HepG2 (cell line): ENCODE measurements at regions not wholly inside any gene's neighbourhood (a gene's known extent, or its start where the extent isn't known, plus 50 kb on each side); places are given as distances from the start of the nearest gene placed in this dataset.

Experiments
- MBD4 ChIP-seq: IDR thresholded peaks from 2 replicates; pipeline ENCODE4 v1.6.1; 2012; ENCODE audit warnings: low read length, inconsistent platforms, borderline replicate concordance
- SAFB2 ChIP-seq: sonication (generic); formaldehyde crosslinking; IDR thresholded peaks from 2 replicates; pipeline ENCODE4 v1.5.1; 2020; ENCODE audit warnings: missing genetic modification reagents, low read depth, mild to moderate bottlenecking, borderline replicate concordance
- SYNCRIP ChIP-seq: fragments of 200-400 bp; formaldehyde crosslinking; IDR thresholded peaks from 2 replicates; pipeline ENCODE4 v1.6.1; 2018; ENCODE audit warnings: mild to moderate bottlenecking, low read depth, low read length; ENCODE audit not compliant: insufficient read depth
- TGIF2 ChIP-seq: IDR thresholded peaks from 2 replicates; pipeline ENCODE4 v1.6.1; 2016; ENCODE audit warnings: control low read depth, missing compliant biosample characterization
- ZNF337 ChIP-seq: sonication (generic); formaldehyde crosslinking; IDR thresholded peaks from 2 replicates; pipeline ENCODE4 v1.5.1; 2020; ENCODE audit warnings: missing genetic modification reagents, low read depth, mild to moderate bottlenecking, borderline replicate concordance
- ZNF33A ChIP-seq: sonication (generic); formaldehyde crosslinking; IDR thresholded peaks from 2 replicates; pipeline ENCODE4 v1.5.1; 2020; ENCODE audit warnings: missing genetic modification reagents, mild to moderate bottlenecking, moderate library complexity, borderline replicate concordance
- ZNF431 ChIP-seq: sonication (generic); formaldehyde crosslinking; IDR thresholded peaks from 2 replicates; pipeline ENCODE4 v1.9.0; 2022; ENCODE audit warnings: missing genetic modification reagents, low read depth, mild to moderate bottlenecking, borderline replicate concordance
- ZNF484 ChIP-seq: sonication (generic); formaldehyde crosslinking; IDR thresholded peaks from 2 replicates; pipeline ENCODE4 v1.5.1; 2020; ENCODE audit warnings: mild to moderate bottlenecking, low read depth, missing genetic modification reagents, borderline replicate concordance
- ZNF496 ChIP-seq: sonication (generic); formaldehyde crosslinking; IDR thresholded peaks from 2 replicates; pipeline ENCODE4 v1.8.1; 2023; ENCODE audit warnings: mild to moderate bottlenecking, moderate library complexity, missing genetic modification reagents; ENCODE audit not compliant: insufficient replicate concordance
- ZNF780A ChIP-seq: sonication (generic); formaldehyde crosslinking; IDR thresholded peaks from 2 replicates; pipeline ENCODE4 v1.8.0; 2022; ENCODE audit warnings: mild to moderate bottlenecking, missing genetic modification reagents, moderate library complexity
- TF ChIP-seq, protein P1 (sequence below): sonication (generic); formaldehyde crosslinking; IDR thresholded peaks from 2 replicates; pipeline ENCODE4 v1.4.0; 2020; ENCODE audit warnings: missing genetic modification reagents, borderline replicate concordance
- TF ChIP-seq, protein P2 (sequence below): sonication (generic); formaldehyde crosslinking; IDR thresholded peaks from 2 replicates; pipeline ENCODE4 v1.4.0; 2020; ENCODE audit warnings: mild to moderate bottlenecking, missing genetic modification reagents
- TF ChIP-seq, protein P3 (sequence below), 2 experiments: fragments of 450-650 bp in 1 of 2; sonication (generic) in 1 of 2; formaldehyde crosslinking in 1 of 2; IDR thresholded peaks; 2 replicates each; pipeline versions ENCODE4 v1.6.1 to v1.8.0; 2016 to 2022; ENCODE audit warnings: antibody characterized with exemption in 1 of 2, mild to moderate bottlenecking in 1 of 2, missing genetic modification reagents in 1 of 2

DNA sequence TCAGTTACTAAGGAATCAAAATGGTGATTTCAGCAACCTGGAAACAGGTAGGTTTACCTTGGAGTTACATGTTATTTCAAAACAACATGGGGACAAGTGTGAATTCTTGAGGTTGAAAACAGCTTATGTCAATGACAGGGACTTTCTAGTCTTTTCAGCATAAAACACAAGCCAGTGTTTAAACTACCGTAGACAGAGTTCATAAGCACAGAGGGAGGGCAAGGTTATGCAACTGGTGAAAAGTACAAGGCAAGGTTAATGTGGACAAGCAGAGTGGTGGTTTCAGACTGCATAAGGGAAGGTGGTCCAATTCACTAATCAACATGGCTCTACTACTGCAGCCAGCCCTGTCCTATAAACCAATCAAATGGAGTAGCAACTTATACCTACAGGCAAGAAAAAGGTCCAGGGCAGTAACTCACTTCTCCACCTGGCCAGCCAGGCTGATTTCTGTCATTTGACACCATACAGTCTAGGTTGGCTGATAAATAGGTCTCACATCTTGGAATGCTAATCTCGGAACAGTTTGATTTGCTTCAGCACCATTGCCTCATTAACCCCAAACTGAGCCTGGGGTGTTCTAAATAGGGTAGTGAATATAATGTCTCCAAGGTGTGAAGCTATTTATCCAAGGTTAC, 250.3 kb upstream of the PROX1 start (continued):
- TF ChIP-seq, protein P1, sequence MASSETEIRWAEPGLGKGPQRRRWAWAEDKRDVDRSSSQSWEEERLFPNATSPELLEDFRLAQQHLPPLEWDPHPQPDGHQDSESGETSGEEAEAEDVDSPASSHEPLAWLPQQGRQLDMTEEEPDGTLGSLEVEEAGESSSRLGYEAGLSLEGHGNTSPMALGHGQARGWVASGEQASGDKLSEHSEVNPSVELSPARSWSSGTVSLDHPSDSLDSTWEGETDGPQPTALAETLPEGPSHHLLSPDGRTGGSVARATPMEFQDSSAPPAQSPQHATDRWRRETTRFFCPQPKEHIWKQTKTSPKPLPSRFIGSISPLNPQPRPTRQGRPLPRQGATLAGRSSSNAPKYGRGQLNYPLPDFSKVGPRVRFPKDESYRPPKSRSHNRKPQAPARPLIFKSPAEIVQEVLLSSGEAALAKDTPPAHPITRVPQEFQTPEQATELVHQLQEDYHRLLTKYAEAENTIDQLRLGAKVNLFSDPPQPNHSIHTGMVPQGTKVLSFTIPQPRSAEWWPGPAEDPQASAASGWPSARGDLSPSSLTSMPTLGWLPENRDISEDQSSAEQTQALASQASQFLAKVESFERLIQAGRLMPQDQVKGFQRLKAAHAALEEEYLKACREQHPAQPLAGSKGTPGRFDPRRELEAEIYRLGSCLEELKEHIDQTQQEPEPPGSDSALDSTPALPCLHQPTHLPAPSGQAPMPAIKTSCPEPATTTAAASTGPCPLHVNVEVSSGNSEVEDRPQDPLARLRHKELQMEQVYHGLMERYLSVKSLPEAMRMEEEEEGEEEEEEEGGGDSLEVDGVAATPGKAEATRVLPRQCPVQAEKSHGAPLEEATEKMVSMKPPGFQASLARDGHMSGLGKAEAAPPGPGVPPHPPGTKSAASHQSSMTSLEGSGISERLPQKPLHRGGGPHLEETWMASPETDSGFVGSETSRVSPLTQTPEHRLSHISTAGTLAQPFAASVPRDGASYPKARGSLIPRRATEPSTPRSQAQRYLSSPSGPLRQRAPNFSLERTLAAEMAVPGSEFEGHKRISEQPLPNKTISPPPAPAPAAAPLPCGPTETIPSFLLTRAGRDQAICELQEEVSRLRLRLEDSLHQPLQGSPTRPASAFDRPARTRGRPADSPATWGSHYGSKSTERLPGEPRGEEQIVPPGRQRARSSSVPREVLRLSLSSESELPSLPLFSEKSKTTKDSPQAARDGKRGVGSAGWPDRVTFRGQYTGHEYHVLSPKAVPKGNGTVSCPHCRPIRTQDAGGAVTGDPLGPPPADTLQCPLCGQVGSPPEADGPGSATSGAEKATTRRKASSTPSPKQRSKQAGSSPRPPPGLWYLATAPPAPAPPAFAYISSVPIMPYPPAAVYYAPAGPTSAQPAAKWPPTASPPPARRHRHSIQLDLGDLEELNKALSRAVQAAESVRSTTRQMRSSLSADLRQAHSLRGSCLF = no peak
- no peak for TF ChIP-seq SAFB2
- TF ChIP-seq, protein P2, sequence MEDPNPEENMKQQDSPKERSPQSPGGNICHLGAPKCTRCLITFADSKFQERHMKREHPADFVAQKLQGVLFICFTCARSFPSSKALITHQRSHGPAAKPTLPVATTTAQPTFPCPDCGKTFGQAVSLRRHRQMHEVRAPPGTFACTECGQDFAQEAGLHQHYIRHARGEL = no peak
- TF ChIP-seq MBD4 = no peak
- TF ChIP-seq ZNF33A (CRISPR knock-in tag) = no peak
- no peak for TF ChIP-seq SYNCRIP
- peak; percentile 66; the same call in 1 of the 2 replicates for TF ChIP-seq ZNF431
- TF ChIP-seq ZNF337 = 0 out of 2 replicates have a peak, but pooled peaks have one; percentile 88
- TF ChIP-seq, protein P3, sequence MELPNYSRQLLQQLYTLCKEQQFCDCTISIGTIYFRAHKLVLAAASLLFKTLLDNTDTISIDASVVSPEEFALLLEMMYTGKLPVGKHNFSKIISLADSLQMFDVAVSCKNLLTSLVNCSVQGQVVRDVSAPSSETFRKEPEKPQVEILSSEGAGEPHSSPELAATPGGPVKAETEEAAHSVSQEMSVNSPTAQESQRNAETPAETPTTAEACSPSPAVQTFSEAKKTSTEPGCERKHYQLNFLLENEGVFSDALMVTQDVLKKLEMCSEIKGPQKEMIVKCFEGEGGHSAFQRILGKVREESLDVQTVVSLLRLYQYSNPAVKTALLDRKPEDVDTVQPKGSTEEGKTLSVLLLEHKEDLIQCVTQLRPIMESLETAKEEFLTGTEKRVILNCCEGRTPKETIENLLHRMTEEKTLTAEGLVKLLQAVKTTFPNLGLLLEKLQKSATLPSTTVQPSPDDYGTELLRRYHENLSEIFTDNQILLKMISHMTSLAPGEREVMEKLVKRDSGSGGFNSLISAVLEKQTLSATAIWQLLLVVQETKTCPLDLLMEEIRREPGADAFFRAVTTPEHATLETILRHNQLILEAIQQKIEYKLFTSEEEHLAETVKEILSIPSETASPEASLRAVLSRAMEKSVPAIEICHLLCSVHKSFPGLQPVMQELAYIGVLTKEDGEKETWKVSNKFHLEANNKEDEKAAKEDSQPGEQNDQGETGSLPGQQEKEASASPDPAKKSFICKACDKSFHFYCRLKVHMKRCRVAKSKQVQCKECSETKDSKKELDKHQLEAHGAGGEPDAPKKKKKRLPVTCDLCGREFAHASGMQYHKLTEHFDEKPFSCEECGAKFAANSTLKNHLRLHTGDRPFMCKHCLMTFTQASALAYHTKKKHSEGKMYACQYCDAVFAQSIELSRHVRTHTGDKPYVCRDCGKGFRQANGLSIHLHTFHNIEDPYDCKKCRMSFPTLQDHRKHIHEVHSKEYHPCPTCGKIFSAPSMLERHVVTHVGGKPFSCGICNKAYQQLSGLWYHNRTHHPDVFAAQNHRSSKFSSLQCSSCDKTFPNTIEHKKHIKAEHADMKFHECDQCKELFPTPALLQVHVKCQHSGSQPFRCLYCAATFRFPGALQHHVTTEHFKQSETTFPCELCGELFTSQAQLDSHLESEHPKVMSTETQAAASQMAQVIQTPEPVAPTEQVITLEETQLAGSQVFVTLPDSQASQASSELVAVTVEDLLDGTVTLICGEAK (IDR thresholded peaks at IDR 0.05) = no peak
- TF ChIP-seq, protein P3 (CRISPR knock-in tag; IDR thresholded peaks at IDR 0.05) = no peak; the same call in 1 of the 2 replicates
- no peak for TF ChIP-seq ZNF484 (CRISPR knock-in tag)
- TF ChIP-seq TGIF2 (CRISPR knock-in tag) = no peak
- no peak for TF ChIP-seq ZNF496
- no peak for TF ChIP-seq ZNF780A
